ENCODE measurements at regions not wholly inside any gene's neighbourhood (a gene's known extent, or its start where the extent isn't known, plus 50 kb on each side); places are given as distances from the start of the nearest gene placed in this dataset.

GRCh38 chr4:14929669-14930068, 72.6 kb upstream of the CPEB2 start:
- TF ChIP-seq CTCF (IDR thresholded peaks at IDR 0.05; ENCODE audit: borderline replicate concordance, insufficient read depth, low read depth, low read length) = no peak
- H3K4me3 ChIP-seq (ENCODE audit: low read depth, low read length) = no peak overlapping the region

DNA sequence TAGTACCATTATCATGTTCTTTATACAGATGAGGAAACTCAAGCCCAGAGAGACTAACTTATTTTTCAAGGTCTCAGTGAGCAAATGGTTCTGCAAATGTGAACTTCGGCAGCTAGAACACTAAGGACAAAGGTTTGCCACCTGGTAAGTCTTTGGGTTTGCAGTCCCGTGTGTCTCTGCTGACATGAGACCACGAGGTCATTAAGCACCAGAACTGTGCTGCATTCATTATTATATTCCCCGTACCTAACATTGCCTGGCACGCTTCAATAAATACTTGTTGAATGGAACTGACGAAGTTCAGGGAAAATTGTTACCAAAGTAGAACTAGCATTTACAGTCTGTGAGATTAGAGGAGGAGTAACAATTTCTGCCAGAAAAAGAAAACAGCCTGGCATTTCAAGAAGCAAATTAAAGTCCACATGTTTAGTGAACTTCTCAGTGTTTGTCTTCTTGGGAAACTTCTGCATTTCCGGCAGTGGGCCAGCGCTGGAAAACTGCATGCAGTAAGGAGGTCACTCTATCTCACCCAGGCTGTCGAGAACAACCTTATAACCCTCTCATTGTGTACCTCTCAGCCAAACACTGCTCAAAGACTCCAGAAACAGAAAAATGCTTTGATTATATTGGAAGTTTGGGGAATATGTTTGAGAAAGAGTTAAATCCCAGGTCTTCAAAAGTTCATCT, 67.4 kb upstream of the CPEB2 start:
- no peak for TF ChIP-seq CTCF (IDR thresholded peaks at IDR 0.05; ENCODE audit: borderline replicate concordance, insufficient read depth, low read depth, low read length)
- no peak overlapping the region for H3K4me3 ChIP-seq (ENCODE audit: low read depth, low read length)

DNA sequence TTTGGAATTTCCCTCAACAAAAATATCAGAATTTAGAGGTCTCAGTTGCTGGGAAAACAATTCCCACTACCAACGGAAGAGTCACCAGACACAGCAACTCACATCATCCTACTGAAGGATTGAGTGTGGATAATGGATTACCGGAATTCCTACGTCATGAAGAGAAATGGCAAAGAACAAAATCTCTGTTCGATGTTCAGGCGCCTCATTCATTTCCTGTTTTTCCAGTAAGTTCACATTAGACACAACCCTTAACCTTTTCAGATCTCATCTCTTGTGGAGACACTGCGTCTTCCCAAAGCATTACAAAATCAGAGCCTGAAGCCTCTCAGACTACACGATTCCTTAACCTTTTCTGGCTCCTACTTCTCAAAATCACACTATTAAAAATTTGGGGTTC, 58.5 kb upstream of the CPEB2 start:
- H3K4me3 ChIP-seq (ENCODE audit: low read depth, low read length) = no peak overlapping the region
- no peak for TF ChIP-seq CTCF (IDR thresholded peaks at IDR 0.05; ENCODE audit: borderline replicate concordance, insufficient read depth, low read depth, low read length)

DNA sequence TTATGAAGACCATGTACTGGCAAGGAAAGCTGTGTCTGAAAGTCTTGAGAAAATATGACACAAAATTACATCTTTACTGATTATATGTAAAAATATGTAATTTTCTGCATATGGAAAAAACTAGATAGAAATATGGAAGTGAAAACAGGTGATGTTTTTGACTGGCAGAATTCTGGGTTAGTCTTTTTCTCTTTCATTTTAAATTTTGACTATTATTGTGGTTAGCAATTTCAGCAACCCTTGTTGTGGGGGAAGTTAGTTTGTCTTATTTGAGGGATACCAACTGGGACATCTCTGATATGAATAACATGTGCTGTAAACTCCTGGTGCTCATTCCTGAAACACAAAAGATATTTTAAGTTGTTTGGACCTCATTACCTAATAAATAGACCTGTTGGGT, 49.9 kb upstream of the CPEB2 start:
- no peak for TF ChIP-seq CTCF (IDR thresholded peaks at IDR 0.05; ENCODE audit: borderline replicate concordance, insufficient read depth, low read depth, low read length)
- no peak overlapping the region for H3K4me3 ChIP-seq (ENCODE audit: low read depth, low read length)

All from GM12875 (cell line).